ENCODE measurements at regions not wholly inside any gene's neighbourhood (a gene's known extent, or its start where the extent isn't known, plus 50 kb on each side); places are given as distances from the start of the nearest gene placed in this dataset.

- H3K36me3 ChIP-seq, result no peaks in the 10 kb centered on the region
- TF ChIP-seq CTCF (IDR thresholded peaks at IDR 0.05 in 8 of 11, conservative IDR thresholded peaks at IDR 0.05 in 3 of 11) (no peak), POLR2A (IDR thresholded peaks at IDR 0.05) (no peak), POLR2AphosphoS5 (IDR thresholded peaks at IDR 0.05) (no peak)
Measured at GRCh38 chr15:38709196-38709595, 144.6 kb upstream of the RASGRP1 start.

GRCh38 chr15:38714309-38715072, 149.9 kb upstream of the RASGRP1 start:
- WGBS, 5 donors, result 47 to 81% (median 55%) methylated on average over 4 of the region's 4 CpGs

More at GRCh38 chr15:38709196-38709595, 144.6 kb upstream of the RASGRP1 start:
- Histone ChIP-seq H3K4me3 (no peak overlapping the region), H3K27me3 (replicated peaks in 1 of 7) (peaks cover 0 to 10% (median 0%) of the 10 kb centered on the region in 7 donors), H3K27ac (no peak overlapping the region), H3K9me3 (no peaks in the 10 kb centered on the region), H3K4me1 (no peaks in the 10 kb centered on the region)
- 84 to 98% (median 94%) methylated on average over 2 of the region's 2 CpGs for WGBS, 5 donors
- intact Hi-C loops (cut with DNase I; ENCODE audit: low total_unique reads), result no loop called here
- DNase-seq, result no peak

GRCh38 chr15:38720893-38721567, 156.4 kb upstream of the RASGRP1 start:
- no peaks in the 10 kb centered on the region for H3K4me1 ChIP-seq
- TF ChIP-seq POLR2A (IDR thresholded peaks at IDR 0.05) (no peak), CTCF (IDR thresholded peaks at IDR 0.05 in 8 of 11, conservative IDR thresholded peaks at IDR 0.05 in 3 of 11) (no peak), POLR2AphosphoS5 (IDR thresholded peaks at IDR 0.05) (no peak)
- H3K36me3 ChIP-seq, result no peaks in the 10 kb centered on the region
- intact Hi-C loops (cut with DNase I; ENCODE audit: low total_unique reads), result no loop called here
- H3K9me3 ChIP-seq, result no peaks in the 10 kb centered on the region
- DNase-seq, result no peak
- 78 to 93% (median 83%) methylated on average over 4 of the region's 4 CpGs for WGBS, 5 donors
- H3K27me3 ChIP-seq (replicated peaks in 1 of 7), result no peaks in the 10 kb centered on the region
- H3K27ac ChIP-seq, result no peak overlapping the region
- H3K4me3 ChIP-seq, result no peak overlapping the region

More at GRCh38 chr15:38714309-38715072, 149.9 kb upstream of the RASGRP1 start:
- Histone ChIP-seq H3K4me1 (no peaks in the 10 kb centered on the region), H3K27ac (no peak overlapping the region), H3K4me3 (no peak overlapping the region), H3K36me3 (no peaks in the 10 kb centered on the region), H3K9me3 (no peaks in the 10 kb centered on the region), H3K27me3 (replicated peaks in 1 of 7) (no peaks in the 10 kb centered on the region)
- TF ChIP-seq POLR2A (IDR thresholded peaks at IDR 0.05), result no peak
- no peak for TF ChIP-seq CTCF (IDR thresholded peaks at IDR 0.05 in 8 of 11, conservative IDR thresholded peaks at IDR 0.05 in 3 of 11)
- no peak for TF ChIP-seq POLR2AphosphoS5 (IDR thresholded peaks at IDR 0.05)
- DNase-seq, result no peak
- intact Hi-C loops (cut with DNase I; ENCODE audit: low total_unique reads), result no loop called here

- Histone ChIP-seq H3K4me1 (no peaks in the 10 kb centered on the region), H3K27me3 (replicated peaks in 1 of 7) (no peaks in the 10 kb centered on the region), H3K4me3 (no peak overlapping the region), H3K36me3 (no peaks in the 10 kb centered on the region), H3K27ac (no peak overlapping the region), H3K9me3 (no peaks in the 10 kb centered on the region)
- TF ChIP-seq POLR2A (IDR thresholded peaks at IDR 0.05), result no peak
- no peak for TF ChIP-seq CTCF (IDR thresholded peaks at IDR 0.05 in 8 of 11, conservative IDR thresholded peaks at IDR 0.05 in 3 of 11)
- TF ChIP-seq POLR2AphosphoS5 (IDR thresholded peaks at IDR 0.05), result no peak
- 77 to 97% (median 87%) methylated on average over 3 of the region's 3 CpGs for WGBS, 5 donors
- no peak for DNase-seq
- intact Hi-C loops (cut with DNase I; ENCODE audit: low total_unique reads), result no loop called here
Measured at GRCh38 chr15:38721568-38721945, 156.9 kb upstream of the RASGRP1 start.

Measured in spleen (tissue), 11 donors.